GM21381 (cell line): ENCODE measurements at regions not wholly inside any gene's neighbourhood (a gene's known extent, or its start where the extent isn't known, plus 50 kb on each side); places are given as distances from the start of the nearest gene placed in this dataset.
"Not testable (repeated sequence)": the region's sequence is repeated elsewhere in the genome, so short reads cannot be mapped to it uniquely, and the experiment has no call there.

Source experiments
- ATAC-seq: cut with Tn5 transposase; IDR thresholded peaks from one replicate; pipeline ENCODE4 v1.9.1; 2021; ENCODE audit warnings: mild to moderate bottlenecking, moderate library complexity; ENCODE audit not compliant: unreplicated experiment

GRCh38 chr5:17118631-17119030 is 98.8 kb upstream of the BASP1 start:
- ATAC-seq: peak; percentile 74

DNA sequence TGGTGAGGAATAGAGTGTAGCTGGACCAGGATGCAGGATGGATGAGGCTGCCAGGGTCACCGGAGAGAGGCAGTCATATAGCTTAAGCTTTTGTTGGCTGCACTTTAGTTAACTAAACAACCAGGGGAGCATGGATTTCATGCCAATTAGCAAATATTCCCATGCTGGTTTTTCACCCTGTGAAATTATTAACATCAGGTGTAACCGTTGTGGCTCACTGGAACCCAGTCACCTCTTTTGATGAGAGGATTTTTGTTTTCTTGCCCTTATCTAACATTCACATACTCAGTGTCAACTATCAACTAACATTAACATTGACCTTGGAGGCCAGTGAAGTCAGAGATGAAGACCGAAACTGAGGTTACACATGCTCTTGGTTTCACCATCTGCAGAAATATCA is 97.2 kb upstream of the BASP1 start:
- ATAC-seq: no peak

DNA sequence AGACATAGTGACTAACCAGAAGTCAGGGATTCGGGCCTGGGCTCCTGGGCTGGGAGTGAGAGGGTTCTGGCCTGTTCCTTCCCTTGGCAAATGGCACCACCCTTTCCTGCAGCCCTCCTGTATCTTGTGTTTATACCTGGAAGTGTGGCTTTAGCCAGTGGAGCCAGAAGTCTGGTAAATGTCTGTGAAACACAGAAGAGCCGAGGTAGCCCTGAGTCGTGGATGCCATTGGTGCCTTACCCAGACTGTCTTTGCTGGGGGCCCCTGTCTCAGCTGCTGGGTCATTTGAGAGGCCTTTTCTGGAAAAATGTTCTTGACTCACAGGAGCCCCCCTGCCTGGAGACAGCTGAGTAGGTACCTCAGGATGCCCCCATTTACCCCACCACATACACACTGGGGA is 95.7 kb upstream of the BASP1 start:
- ATAC-seq: no peak

DNA sequence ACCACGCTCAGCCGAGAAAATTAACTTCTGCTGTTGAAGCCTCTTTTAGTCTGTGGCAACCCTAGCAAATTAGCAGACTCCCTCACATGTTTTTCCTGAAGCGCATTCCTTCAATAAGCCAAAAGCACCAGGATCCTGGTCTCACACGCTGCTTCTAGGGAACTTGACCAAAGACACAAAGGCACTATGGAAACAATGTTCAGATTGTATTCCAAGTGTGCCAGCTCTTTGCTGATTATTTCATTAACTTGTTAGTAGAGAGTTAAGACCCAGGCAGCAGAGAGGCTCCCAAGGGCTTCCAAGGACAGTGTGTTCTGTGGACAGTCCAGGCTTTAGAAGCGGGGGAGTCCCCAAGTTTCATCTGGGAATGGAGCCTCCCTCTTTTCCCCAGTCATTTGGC is 94.4 kb upstream of the BASP1 start:
- ATAC-seq: no peak

DNA sequence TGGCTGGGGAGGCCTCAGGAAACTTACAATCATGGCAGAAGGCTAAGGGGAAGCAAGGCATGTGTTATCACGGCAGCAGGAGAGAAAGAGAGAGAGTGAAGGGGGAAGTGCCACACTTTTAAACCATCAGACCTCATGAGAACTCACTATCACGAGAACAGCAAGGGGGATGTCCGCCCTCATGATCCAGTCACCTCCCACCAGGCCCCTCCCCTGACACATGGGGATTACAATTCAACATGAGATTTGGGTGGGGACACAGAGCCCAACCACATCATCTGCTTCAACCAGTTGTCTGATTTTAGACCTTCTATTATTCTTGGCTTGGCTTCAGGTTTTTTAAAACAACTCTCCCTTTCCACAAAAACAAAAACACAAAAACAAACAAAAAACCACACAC is 93.7 kb upstream of the BASP1 start:
- not testable (repeated sequence) for ATAC-seq

DNA sequence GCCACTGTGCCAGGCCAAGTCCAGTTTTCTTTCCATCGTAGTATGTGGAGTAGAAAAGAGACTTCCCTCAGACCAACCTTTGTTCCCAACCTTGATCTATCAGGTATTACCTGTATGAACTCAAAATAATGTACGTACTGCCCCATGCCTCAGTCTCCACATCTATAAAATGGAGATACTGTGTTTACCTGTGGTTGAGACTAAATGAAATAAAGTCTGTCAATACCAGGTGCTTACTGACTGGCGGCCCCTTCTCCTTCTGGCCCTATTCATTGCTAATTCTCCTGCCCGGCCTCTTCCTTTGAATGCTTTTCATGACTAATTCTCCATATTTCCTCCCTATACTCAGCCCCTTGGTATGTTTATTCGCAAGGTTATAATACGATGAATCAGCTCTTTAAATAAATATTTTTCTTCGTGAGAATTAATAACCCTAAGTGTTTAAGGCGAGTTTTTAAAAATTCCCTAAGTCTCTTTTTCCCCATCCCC is 89.6 kb upstream of the BASP1 start:
- no peak for ATAC-seq

GRCh38 chr5:17129093-17129849 is 88.2 kb upstream of the BASP1 start:
- no peak for ATAC-seq

DNA sequence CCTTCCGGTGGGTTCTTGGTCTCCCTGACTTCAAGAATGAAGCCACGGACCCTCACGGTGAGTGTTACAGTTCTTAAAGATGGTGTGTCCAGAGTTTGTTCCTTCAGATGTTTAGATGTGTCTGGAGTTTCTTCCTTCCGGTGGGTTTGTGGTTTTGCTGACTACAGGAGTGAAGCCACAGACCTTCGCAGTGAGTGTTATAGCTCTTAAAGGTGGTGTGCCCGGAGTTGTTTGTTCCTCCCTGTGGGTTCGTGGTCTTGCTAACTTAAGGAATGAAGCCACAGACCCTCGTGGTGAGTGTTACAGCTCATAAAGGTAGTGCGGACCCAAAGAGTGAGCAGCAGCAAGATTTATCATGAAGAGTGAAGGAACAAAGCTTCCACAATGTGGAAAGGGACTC is 87.1 kb upstream of the BASP1 start:
- not testable (repeated sequence) for ATAC-seq

DNA sequence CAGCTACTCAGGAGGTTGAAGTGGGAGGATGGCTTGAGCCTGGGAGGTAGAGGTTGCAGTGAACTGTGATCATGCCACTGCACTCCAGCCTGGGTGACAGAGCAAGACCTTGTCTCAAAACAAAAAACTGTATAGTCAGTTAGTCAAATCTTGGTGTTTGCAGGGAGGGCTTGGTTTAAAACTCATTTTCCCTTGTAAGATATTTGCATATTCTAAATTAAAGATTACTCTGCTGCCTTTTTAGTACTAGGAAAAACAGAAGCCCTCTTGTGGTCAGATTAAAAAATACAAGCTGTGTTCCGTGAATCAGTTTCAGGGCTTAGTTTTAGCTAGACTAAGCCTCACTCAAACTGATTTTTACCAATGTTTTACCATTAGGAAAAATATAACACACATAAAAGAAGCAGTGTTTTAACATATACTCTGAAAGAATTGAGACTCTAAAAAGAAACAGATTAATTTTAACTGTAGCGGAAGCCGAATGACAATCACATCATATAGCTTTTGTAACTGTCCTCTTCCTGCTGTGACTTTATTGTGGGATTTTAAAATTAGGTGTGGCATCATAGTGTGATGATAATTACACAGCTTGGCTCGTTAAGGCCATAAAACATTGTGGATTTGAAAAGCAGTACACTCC is 84.9 kb upstream of the BASP1 start:
- peak; percentile 52 for ATAC-seq

GRCh38 chr5:17135050-17135449 is 82.4 kb upstream of the BASP1 start:
- ATAC-seq: no peak

DNA sequence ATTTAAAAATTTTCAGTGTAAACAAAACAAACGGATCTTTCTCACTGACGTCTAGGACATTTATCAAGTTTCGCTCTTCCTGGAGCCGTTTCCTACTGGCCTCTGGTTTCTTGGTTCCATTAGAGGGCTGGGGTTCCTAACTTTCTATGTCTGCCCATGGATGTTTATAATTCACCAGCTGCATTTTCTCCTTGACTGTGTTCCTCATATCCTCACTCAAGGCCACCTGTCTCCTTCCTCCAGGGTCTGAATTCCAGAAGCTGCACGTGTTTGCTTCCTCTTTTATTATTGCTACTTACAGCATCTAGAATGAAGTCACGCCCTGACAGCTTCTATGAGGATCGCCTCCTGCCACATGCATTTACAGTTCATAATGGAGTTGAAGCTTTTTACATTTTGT is 74.1 kb upstream of the BASP1 start:
- no peak for ATAC-seq

GRCh38 chr5:17146280-17146841 is 71.1 kb upstream of the BASP1 start:
- ATAC-seq: no peak

DNA sequence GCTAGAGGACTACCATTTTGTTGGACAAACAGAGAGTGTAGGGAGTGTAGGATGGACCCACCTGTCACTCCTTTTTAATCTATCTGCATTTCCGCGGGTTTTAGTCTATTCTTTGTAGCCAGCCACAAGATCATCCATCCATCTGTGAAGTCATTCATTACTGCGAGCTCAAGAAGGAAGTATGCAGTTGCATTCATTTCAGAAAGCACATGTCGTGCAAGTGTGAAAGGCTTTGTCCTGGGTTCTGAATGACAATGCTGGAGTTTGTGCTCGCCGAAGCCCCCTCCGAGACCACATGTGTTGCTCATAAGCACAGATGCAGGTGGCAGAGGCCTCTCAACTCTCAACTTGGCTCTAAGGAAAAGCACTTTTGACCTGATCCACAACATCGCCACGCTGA is 70.3 kb upstream of the BASP1 start:
- no peak for ATAC-seq

GRCh38 chr5:17147617-17148016 is 69.8 kb upstream of the BASP1 start:
- ATAC-seq: no peak

DNA sequence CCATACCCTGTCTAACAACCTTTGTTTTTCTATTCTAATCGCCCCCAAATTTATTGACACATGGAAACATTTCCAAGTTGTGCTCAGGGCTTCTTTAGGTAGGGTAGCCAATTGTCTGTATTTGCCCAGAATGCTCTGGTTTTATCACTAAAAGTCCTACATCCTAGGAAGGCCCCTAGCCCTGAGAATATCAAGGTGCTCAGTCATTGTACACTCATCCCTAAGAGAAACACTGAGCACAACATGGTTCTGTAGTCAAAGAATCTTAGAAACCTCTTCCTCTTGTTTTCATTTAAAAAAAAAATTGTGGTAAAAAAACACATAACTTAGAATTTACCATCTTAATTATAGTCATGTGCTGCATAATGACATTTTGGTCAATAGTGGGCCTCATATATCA is 69.0 kb upstream of the BASP1 start:
- ATAC-seq: no peak

DNA sequence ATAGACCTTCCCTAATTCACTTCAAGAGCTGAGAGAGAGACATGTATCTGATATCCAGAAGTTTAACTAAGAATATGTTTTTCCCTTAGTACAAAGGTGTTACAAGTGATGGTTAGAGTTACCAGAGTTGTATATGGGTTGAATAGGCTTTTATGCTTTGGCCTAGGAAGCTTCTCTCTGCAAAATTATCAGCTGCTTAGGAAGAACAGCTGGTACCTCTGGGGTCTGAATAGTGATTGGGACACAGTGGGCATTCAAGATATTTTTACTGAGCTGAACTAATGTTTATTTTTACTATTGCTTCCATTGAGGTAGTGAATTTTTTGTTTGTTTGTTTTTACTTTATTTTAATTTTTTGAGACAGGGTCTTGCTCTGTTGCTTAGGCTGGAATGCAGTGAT is 67.6 kb upstream of the BASP1 start:
- ATAC-seq: no peak

DNA sequence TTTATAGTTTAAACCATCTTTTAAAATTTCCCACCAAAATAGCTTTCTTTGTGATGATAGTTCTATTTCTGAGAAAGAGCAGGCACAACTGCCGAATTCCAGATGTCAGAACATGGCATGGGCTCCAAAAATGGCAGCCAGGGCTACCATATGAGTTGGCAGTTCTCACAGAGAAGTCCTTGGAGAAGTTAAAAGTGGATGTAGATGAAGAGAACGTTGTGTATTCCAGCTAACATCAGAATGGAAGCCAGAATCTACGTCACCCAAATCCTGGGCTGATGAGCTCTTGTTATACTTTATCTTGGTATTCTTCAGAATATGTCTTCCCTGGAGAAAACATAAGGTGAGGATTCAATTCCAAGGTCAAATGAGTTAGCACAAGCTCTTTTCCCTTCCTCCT is 66.9 kb upstream of the BASP1 start:
- no peak for ATAC-seq

- ATAC-seq: no peak
Observed at GRCh38 chr5:17151686-17152085, 65.7 kb upstream of the BASP1 start.

GRCh38 chr5:17154211-17154996 is 63.0 kb upstream of the BASP1 start:
- ATAC-seq: no peak

- ATAC-seq: no peak
Observed at GRCh38 chr5:17156463-17156862, 61.0 kb upstream of the BASP1 start.

- ATAC-seq: no peak
Observed at GRCh38 chr5:17157294-17157693, 60.1 kb upstream of the BASP1 start.
